ENCODE measurements at regions not wholly inside any gene's neighbourhood (a gene's known extent, or its start where the extent isn't known, plus 50 kb on each side); places are given as distances from the start of the nearest gene placed in this dataset.

- H3K9me3 Mint-ChIP-seq, result no peaks in the 10 kb centered on the region
- H3K36me3 Mint-ChIP-seq (ENCODE audit: low read depth), result no peaks in the 10 kb centered on the region
- H3K27ac Mint-ChIP-seq, result no peak overlapping the region
- peak; percentile 87 for TF ChIP-seq CTCF (IDR thresholded peaks at IDR 0.05)
- peaks cover 56% of the 10 kb centered on the region for H3K4me1 Mint-ChIP-seq (ENCODE audit: low read depth)
- DNase-seq, result peak; percentile 83
- peak overlapping the region; percentile 68 for H3K4me3 Mint-ChIP-seq
- peaks cover 15% of the 10 kb centered on the region for H3K27me3 Mint-ChIP-seq (ENCODE audit: insufficient read depth)
Measured at GRCh38 chr2:203814661-203815540, 52.7 kb upstream of the CTLA4 start.

- Mint-ChIP-seq H3K4me1 (ENCODE audit: low read depth) (peaks cover 50% of the 10 kb centered on the region), H3K27ac (no peak overlapping the region), H3K27me3 (ENCODE audit: insufficient read depth) (peaks cover 15% of the 10 kb centered on the region), H3K4me3 (peak overlapping the region; percentile 68; the same call in 1 of the 2 replicates), H3K36me3 (ENCODE audit: low read depth) (no peaks in the 10 kb centered on the region), H3K9me3 (no peaks in the 10 kb centered on the region)
- no peak; the same call in 1 of the 2 replicates for TF ChIP-seq CTCF (IDR thresholded peaks at IDR 0.05)
- no peak for DNase-seq
Measured at GRCh38 chr2:203815541-203815898, 52.1 kb upstream of the CTLA4 start.

DNA sequence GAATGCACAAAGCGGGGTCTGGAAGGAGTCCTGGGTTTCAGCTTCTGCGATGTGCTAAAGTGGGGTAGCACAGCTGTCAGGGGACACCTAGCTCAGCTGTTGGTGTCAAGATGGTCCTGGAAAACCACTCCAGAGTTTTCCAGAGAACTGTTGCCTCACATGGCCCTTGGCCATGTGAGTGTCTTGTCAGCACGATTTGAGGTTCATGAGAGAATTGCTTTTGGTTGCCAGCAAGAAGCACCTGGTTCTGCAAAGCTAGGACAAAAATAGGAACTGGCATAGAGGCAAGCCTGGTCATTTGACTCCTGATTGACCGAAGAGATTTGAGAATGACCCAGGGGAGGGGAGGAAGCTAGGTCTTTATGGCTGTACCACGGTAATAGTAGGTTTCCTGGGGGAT is 50.4 kb upstream of the CTLA4 start:
- TF ChIP-seq CTCF (IDR thresholded peaks at IDR 0.05), result no peak
- no peak for DNase-seq
- Mint-ChIP-seq H3K4me3 (no peak overlapping the region), H3K9me3 (no peaks in the 10 kb centered on the region), H3K36me3 (ENCODE audit: low read depth) (no peaks in the 10 kb centered on the region), H3K27ac (no peak overlapping the region), H3K27me3 (ENCODE audit: insufficient read depth) (peaks cover 18% of the 10 kb centered on the region), H3K4me1 (ENCODE audit: low read depth) (peaks cover 34% of the 10 kb centered on the region)

Data from HFFc6 (cell line).